ENCODE measurements at regions not wholly inside any gene's neighbourhood (a gene's known extent, or its start where the extent isn't known, plus 50 kb on each side); places are given as distances from the start of the nearest gene placed in this dataset.

GRCh38 chr12:24297516-24297915 lies 348.0 kb upstream of the SOX5 start:
- no peaks in the 10 kb centered on the region for H3K36me3 ChIP-seq
- intact Hi-C loops (cut with DNase I; ENCODE audit: low total_unique reads), result no loop called here
- no peak overlapping the region for H3K27ac ChIP-seq
- H3K4me3 ChIP-seq, result no peak overlapping the region
- H3K27me3 ChIP-seq, result no peaks in the 10 kb centered on the region
- TF ChIP-seq CTCF (IDR thresholded peaks at IDR 0.05) (no peak), POLR2A (IDR thresholded peaks at IDR 0.05) (no peak), POLR2AphosphoS5 (IDR thresholded peaks at IDR 0.05) (no peak)
- DNase-seq (ENCODE audit: low spot score in 2 of 2), result no peak
- no peaks in the 10 kb centered on the region for H3K9me3 ChIP-seq
- H3K4me1 ChIP-seq, result no peaks in the 10 kb centered on the region

- no peak for DNase-seq (ENCODE audit: low spot score in 2 of 2)
- Histone ChIP-seq H3K4me1 (no peaks in the 10 kb centered on the region), H3K4me3 (no peak overlapping the region), H3K27ac (no peak overlapping the region), H3K27me3 (no peaks in the 10 kb centered on the region), H3K9me3 (no peaks in the 10 kb centered on the region), H3K36me3 (no peaks in the 10 kb centered on the region)
- intact Hi-C loops (cut with DNase I; ENCODE audit: low total_unique reads), result no loop called here
- TF ChIP-seq POLR2A (IDR thresholded peaks at IDR 0.05), result no peak
- TF ChIP-seq CTCF (IDR thresholded peaks at IDR 0.05), result no peak
- no peak for TF ChIP-seq POLR2AphosphoS5 (IDR thresholded peaks at IDR 0.05)
These were observed 344.1 kb upstream of the SOX5 start for GRCh38 chr12:24293549-24293948.

- no peak overlapping the region for H3K27ac ChIP-seq
- no peaks in the 10 kb centered on the region for H3K27me3 ChIP-seq
- H3K36me3 ChIP-seq, result no peaks in the 10 kb centered on the region
- H3K4me1 ChIP-seq, result no peaks in the 10 kb centered on the region
- no peak for DNase-seq (ENCODE audit: low spot score in 2 of 2)
- no peak overlapping the region for H3K4me3 ChIP-seq
- intact Hi-C loops (cut with DNase I; ENCODE audit: low total_unique reads), result no loop called here
- no peaks in the 10 kb centered on the region for H3K9me3 ChIP-seq
- no peak for TF ChIP-seq POLR2AphosphoS5 (IDR thresholded peaks at IDR 0.05)
- no peak for TF ChIP-seq POLR2A (IDR thresholded peaks at IDR 0.05)
These were observed 338.5 kb upstream of the SOX5 start for GRCh38 chr12:24287963-24288362.

- no peak for DNase-seq (ENCODE audit: low spot score in 2 of 2)
- intact Hi-C loops (cut with DNase I; ENCODE audit: low total_unique reads), result no loop called here
These were observed 336.0 kb upstream of the SOX5 start for GRCh38 chr12:24285448-24285847.

GRCh38 chr12:24281341-24281740 lies 331.9 kb upstream of the SOX5 start:
- Histone ChIP-seq H3K36me3 (no peaks in the 10 kb centered on the region), H3K4me3 (no peak overlapping the region), H3K9me3 (no peaks in the 10 kb centered on the region), H3K27me3 (no peaks in the 10 kb centered on the region), H3K27ac (no peak overlapping the region), H3K4me1 (no peaks in the 10 kb centered on the region)
- DNase-seq (ENCODE audit: low spot score in 2 of 2), result no peak
- intact Hi-C loops (cut with DNase I; ENCODE audit: low total_unique reads), result no loop called here
- TF ChIP-seq POLR2A (IDR thresholded peaks at IDR 0.05), result no peak
- TF ChIP-seq POLR2AphosphoS5 (IDR thresholded peaks at IDR 0.05), result no peak
- no peak for TF ChIP-seq CTCF (IDR thresholded peaks at IDR 0.05)

More at GRCh38 chr12:24285448-24285847, 336.0 kb upstream of the SOX5 start:
- no peaks in the 10 kb centered on the region for H3K4me1 ChIP-seq
- no peaks in the 10 kb centered on the region for H3K36me3 ChIP-seq
- H3K27ac ChIP-seq, result no peak overlapping the region
- H3K4me3 ChIP-seq, result no peak overlapping the region
- no peaks in the 10 kb centered on the region for H3K9me3 ChIP-seq
- no peaks in the 10 kb centered on the region for H3K27me3 ChIP-seq
- TF ChIP-seq CTCF (IDR thresholded peaks at IDR 0.05), result no peak
- TF ChIP-seq POLR2A (IDR thresholded peaks at IDR 0.05), result no peak
- no peak for TF ChIP-seq POLR2AphosphoS5 (IDR thresholded peaks at IDR 0.05)

All from breast epithelium (tissue), 4 donors.